Keratinocyte (primary cell): ENCODE measurements at regions not wholly inside any gene's neighbourhood (a gene's known extent, or its start where the extent isn't known, plus 50 kb on each side); places are given as distances from the start of the nearest gene placed in this dataset.

Experiments
- DNase-seq: peaks from one replicate; pipeline ENCODE4 v3.0.0-alpha.2; 2011; ENCODE audit warnings: low read depth, missing footprints, low spot score
- FAIRE-seq: peaks from 2 replicates; lab custom pipeline; 2011; peaks lifted over from hg19 to GRCh38; lab: Jason Lieb, UNC
- H2AFZ ChIP-seq: 2 replicates; pipeline ENCODE4 v1.6.0; 2012; ENCODE audit warnings: low read length, control low read depth, inconsistent platforms; ENCODE audit not compliant: control insufficient read depth
- H3K27ac ChIP-seq: 2 replicates; pipeline ENCODE4 v1.5.1; 2011; ENCODE audit warnings: low read length; ENCODE audit not compliant: control insufficient read depth, insufficient read depth
- H3K27me3 ChIP-seq: 3 replicates; pipeline ENCODE4 v1.6.0; 2011; ENCODE audit warnings: low read length; ENCODE audit not compliant: control insufficient read depth, insufficient read depth; ENCODE audit errors: extremely low read depth
- H3K36me3 ChIP-seq, 2 experiments: 2 replicates in 1 of 2; 3 replicates in 1 of 2; pipeline ENCODE4 v1.5.1; 2011; ENCODE audit warnings: low read length in 2 of 2, mild to moderate bottlenecking in 1 of 2; ENCODE audit not compliant: control insufficient read depth in 2 of 2, insufficient read depth in 2 of 2; ENCODE audit errors: extremely low read depth in 1 of 2
- H3K4me1 ChIP-seq: 3 replicates; pipeline ENCODE4 v1.5.1; 2011; ENCODE audit warnings: low read length; ENCODE audit not compliant: control insufficient read depth, insufficient read depth; ENCODE audit errors: extremely low read depth
- H3K4me2 ChIP-seq: 3 replicates; pipeline ENCODE4 v1.6.0; 2011; ENCODE audit warnings: low read depth, low read length; ENCODE audit not compliant: control insufficient read depth, insufficient read depth; ENCODE audit errors: extremely low read depth
- H3K4me3 ChIP-seq, 3 experiments: fragments of 200-600 bp in 1 of 3; sonication (generic) in 1 of 3; 2 replicates in 2 of 3; 3 replicates in 1 of 3; pipeline ENCODE4 v1.5.1; 2011 to 2016; ENCODE audit warnings: low read length in 3 of 3, mild to moderate bottlenecking in 3 of 3, control low read depth in 2 of 3, inconsistent platforms in 1 of 3, low read depth in 1 of 3, mixed read lengths in 1 of 3, mixed run types in 1 of 3, moderate library complexity in 1 of 3; ENCODE audit not compliant: control insufficient read depth in 2 of 3, insufficient read depth in 2 of 3; ENCODE audit errors: extremely low read depth in 1 of 3
- H3K79me2 ChIP-seq: 2 replicates; pipeline ENCODE4 v1.6.0; 2012; ENCODE audit warnings: low read length; ENCODE audit not compliant: control insufficient read depth, insufficient read depth
- H3K9ac ChIP-seq: 3 replicates; pipeline ENCODE4 v1.6.0; 2011; ENCODE audit warnings: low read length; ENCODE audit not compliant: control insufficient read depth, insufficient read depth; ENCODE audit errors: extremely low read depth
- H3K9me1 ChIP-seq: 3 replicates; pipeline ENCODE4 v1.6.0; 2011; ENCODE audit warnings: low read length; ENCODE audit not compliant: control insufficient read depth, insufficient read depth; ENCODE audit errors: extremely low read depth
- H3K9me3 ChIP-seq: 2 replicates; pipeline ENCODE4 v1.5.1; 2012; ENCODE audit warnings: low read depth, low read length; ENCODE audit not compliant: control insufficient read depth
- H4K20me1 ChIP-seq: 3 replicates; pipeline ENCODE4 v1.6.0; 2011; ENCODE audit warnings: low read length; ENCODE audit not compliant: control insufficient read depth, insufficient read depth; ENCODE audit errors: extremely low read depth
- EZH2 ChIP-seq: IDR thresholded peaks from one replicate; pipeline ENCODE4 v1.6.1; 2012; ENCODE audit warnings: inconsistent platforms, mild to moderate bottlenecking, low read length, moderate library complexity
- dilution Hi-C: fragments of 300-500 bp; cut with MboI; formaldehyde crosslinking; loops from one replicate; pipeline ENCODE4 v1.7.0; 2020; ENCODE audit warnings: low sequenced_read_pairs; ENCODE audit not compliant: extremely low pct_ligation_motif_present
- TF ChIP-seq, protein P1 (sequence below), 3 experiments: IDR thresholded peaks in 1 of 3; conservative IDR thresholded peaks in 1 of 3; optimal IDR thresholded peaks in 1 of 3; 2 replicates in 2 of 3; 3 replicates in 1 of 3; pipeline versions ENCODE3 to v1.5.1; 2011; ENCODE audit warnings: low read length in 3 of 3, mild to moderate bottlenecking in 3 of 3, moderate library complexity in 2 of 3, control low read depth in 1 of 3, inconsistent platforms in 1 of 3; ENCODE audit not compliant: insufficient read depth in 2 of 3; ENCODE audit errors: extremely low read depth in 1 of 3

DNA sequence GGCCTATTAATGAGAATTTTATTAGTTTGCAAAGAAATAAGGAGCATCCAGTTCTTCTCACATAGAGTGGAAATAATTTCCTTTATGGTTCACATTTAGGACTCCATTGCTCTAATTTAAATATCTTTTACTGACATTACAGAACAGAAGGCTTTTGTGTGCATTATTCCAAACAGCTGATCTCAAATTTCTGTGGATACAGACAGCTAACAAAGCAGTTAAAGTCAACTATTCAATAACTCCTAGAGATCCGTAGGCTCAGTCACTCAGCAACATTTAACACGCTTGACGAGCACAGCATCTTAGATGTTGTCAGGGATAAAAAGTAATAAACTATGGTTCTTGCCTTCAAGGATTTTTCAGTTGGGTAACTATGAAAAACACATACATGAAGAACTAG lies 305.8 kb upstream of the SYNCRIP start:
- Histone ChIP-seq H3K4me3 (no peak overlapping the region), H3K27ac (no peak overlapping the region), H2AFZ (no peak overlapping the region), H3K27me3 (no peaks in the 10 kb centered on the region), H3K36me3 (no peaks in the 10 kb centered on the region), H3K4me2 (no peak overlapping the region), H3K4me1 (no peaks in the 10 kb centered on the region), H3K9me3 (no peaks in the 10 kb centered on the region), H3K9ac (no peak overlapping the region), H4K20me1 (no peaks in the 10 kb centered on the region), H3K9me1 (no peaks in the 10 kb centered on the region), H3K79me2 (no peaks in the 10 kb centered on the region)
- FAIRE-seq (no peak), DNase-seq (no peak)
- dilution Hi-C loops, result no loop called here
- TF ChIP-seq, protein P1, sequence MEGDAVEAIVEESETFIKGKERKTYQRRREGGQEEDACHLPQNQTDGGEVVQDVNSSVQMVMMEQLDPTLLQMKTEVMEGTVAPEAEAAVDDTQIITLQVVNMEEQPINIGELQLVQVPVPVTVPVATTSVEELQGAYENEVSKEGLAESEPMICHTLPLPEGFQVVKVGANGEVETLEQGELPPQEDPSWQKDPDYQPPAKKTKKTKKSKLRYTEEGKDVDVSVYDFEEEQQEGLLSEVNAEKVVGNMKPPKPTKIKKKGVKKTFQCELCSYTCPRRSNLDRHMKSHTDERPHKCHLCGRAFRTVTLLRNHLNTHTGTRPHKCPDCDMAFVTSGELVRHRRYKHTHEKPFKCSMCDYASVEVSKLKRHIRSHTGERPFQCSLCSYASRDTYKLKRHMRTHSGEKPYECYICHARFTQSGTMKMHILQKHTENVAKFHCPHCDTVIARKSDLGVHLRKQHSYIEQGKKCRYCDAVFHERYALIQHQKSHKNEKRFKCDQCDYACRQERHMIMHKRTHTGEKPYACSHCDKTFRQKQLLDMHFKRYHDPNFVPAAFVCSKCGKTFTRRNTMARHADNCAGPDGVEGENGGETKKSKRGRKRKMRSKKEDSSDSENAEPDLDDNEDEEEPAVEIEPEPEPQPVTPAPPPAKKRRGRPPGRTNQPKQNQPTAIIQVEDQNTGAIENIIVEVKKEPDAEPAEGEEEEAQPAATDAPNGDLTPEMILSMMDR (optimal IDR thresholded peaks at IDR 0.05 in 1 of 3, IDR thresholded peaks at IDR 0.05 in 1 of 3, conservative IDR thresholded peaks at IDR 0.05 in 1 of 3; ENCODE audit: extremely low read depth in 1 of 3, insufficient read depth in 2 of 3, low read length in 3 of 3), result no peak
- TF ChIP-seq EZH2, result no peak

DNA sequence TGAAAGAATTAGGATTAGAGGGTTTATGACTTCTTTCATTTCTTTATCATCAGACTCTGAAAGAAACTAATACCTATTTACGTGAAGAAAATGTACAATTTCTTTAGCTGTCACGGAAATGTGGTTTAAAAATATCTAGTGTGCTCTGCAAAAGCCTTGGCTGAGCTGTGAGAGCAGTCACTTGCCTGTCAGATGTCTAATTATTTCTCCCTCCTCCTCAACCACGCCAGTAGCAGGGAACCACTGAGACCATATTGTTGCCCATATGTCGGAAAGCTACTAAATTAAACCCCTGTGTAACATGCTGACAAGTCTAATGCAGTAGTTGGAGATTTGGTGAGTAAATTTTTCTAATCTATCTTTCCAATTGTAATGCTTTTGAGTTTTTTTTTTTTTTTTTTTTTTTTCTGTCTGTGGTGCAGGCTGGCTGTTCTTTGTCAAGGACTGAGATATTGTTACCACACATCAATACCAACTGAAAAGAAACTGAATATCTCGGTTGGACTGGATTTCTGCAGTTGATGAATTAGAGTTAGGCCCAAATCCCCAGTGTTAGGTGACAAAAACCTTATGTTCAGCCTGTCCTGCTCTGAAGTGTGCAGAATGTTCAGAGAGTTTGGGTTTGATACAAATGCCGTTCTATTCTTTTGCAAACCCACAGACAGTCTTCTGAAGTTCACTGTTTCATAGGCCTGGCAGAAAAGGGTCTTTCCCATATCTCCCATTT lies 302.9 kb upstream of the SYNCRIP start:
- Histone ChIP-seq H3K9me3 (no peaks in the 10 kb centered on the region), H3K27ac (no peak overlapping the region), H3K4me2 (no peak overlapping the region), H3K79me2 (no peaks in the 10 kb centered on the region), H4K20me1 (no peaks in the 10 kb centered on the region), H2AFZ (no peak overlapping the region), H3K9ac (no peak overlapping the region), H3K4me1 (no peaks in the 10 kb centered on the region), H3K36me3 (no peaks in the 10 kb centered on the region), H3K4me3 (no peak overlapping the region), H3K27me3 (no peaks in the 10 kb centered on the region), H3K9me1 (no peaks in the 10 kb centered on the region)
- dilution Hi-C loops, result no loop called here
- no peak for TF ChIP-seq EZH2
- TF ChIP-seq, protein P1 (optimal IDR thresholded peaks at IDR 0.05 in 1 of 3, IDR thresholded peaks at IDR 0.05 in 1 of 3, conservative IDR thresholded peaks at IDR 0.05 in 1 of 3; ENCODE audit: extremely low read depth in 1 of 3, insufficient read depth in 2 of 3, low read length in 3 of 3), result no peak
- FAIRE-seq (no peak), DNase-seq (no peak)
